DND-41 (cell line): ENCODE measurements at regions not wholly inside any gene's neighbourhood (a gene's known extent, or its start where the extent isn't known, plus 50 kb on each side); places are given as distances from the start of the nearest gene placed in this dataset.

Source experiments
- CTCF ChIP-seq: IDR thresholded peaks from 2 replicates; pipeline ENCODE4 v1.5.1; 2012; ENCODE audit warnings: borderline replicate concordance, low read length, moderate library complexity, mild to moderate bottlenecking; ENCODE audit not compliant: poor library complexity, severe bottlenecking; ENCODE audit errors: extremely low read depth
- EZH2 ChIP-seq: IDR thresholded peaks from 3 replicates; pipeline ENCODE4 v1.6.1; 2012; ENCODE audit warnings: borderline replicate concordance, low read depth, mild to moderate bottlenecking, moderate library complexity, low read length, inconsistent platforms; ENCODE audit not compliant: severe bottlenecking

GRCh38 chr13:65336087-65336749 is 1893.9 kb downstream of the PCDH9 start:
- TF ChIP-seq CTCF = no peak
- no peak for TF ChIP-seq EZH2
